Muscle layer of colon (tissue), 2 donors: ENCODE measurements at regions not wholly inside any gene's neighbourhood (a gene's known extent, or its start where the extent isn't known, plus 50 kb on each side); places are given as distances from the start of the nearest gene placed in this dataset.

Experiments
- H3K27ac ChIP-seq: one replicate; pipeline ENCODE4 v1.7.0; 2013; ENCODE audit warnings: low read depth, mild to moderate bottlenecking, low read length, moderate library complexity
- H3K27me3 ChIP-seq, 2 donors: one replicate each; pipeline ENCODE4 v1.7.0; 2013; ENCODE audit warnings: low read length in 2 of 2, mild to moderate bottlenecking in 2 of 2; ENCODE audit not compliant: insufficient read depth in 2 of 2, control insufficient read depth in 1 of 2
- H3K36me3 ChIP-seq: one replicate; pipeline ENCODE4 v1.7.0; 2013; ENCODE audit warnings: mild to moderate bottlenecking, low read length; ENCODE audit not compliant: insufficient read depth
- H3K4me1 ChIP-seq: one replicate; pipeline ENCODE4 v1.7.0; 2013; ENCODE audit warnings: mild to moderate bottlenecking, low read length; ENCODE audit not compliant: insufficient read depth
- H3K4me3 ChIP-seq, 2 donors: one replicate each; pipeline ENCODE4 v1.7.0; 2013; ENCODE audit warnings: low read length in 2 of 2, low read depth in 1 of 2, mild to moderate bottlenecking in 1 of 2, moderate library complexity in 1 of 2
- H3K9ac ChIP-seq: one replicate; pipeline ENCODE4 v1.7.0; 2013; ENCODE audit warnings: low read length
- H3K9me3 ChIP-seq: one replicate; pipeline ENCODE4 v1.7.0; 2013; ENCODE audit warnings: mild to moderate bottlenecking, low read length
- donor health status: abdominal sarcoma.
- donor health status: Adenocarcinoma of cecum.

DNA sequence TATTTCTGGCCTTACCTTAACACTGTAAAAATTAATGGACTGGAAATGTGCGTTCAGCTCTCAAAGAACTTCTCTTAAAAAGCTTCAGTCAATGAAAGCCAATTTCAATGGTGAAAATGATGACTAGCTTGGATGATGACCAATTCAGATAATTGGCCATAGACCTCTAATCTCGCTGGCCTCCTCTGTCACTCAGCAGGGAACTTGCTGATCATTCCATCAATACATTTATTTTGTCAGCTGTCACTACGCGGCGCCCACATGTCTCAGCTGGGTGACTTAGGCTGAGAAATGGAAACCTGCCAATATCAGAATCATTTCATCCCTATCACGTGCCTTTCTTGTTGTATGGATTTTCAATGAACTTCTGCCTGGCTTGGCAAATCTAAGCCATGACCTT is 673.0 kb upstream of the AUTS2 start:
- H3K4me1 ChIP-seq = no peaks in the 10 kb centered on the region
- H3K36me3 ChIP-seq = no peaks in the 10 kb centered on the region
- no peak overlapping the region for H3K9ac ChIP-seq
- H3K4me3 ChIP-seq = no peak overlapping the region
- no peaks in the 10 kb centered on the region for H3K9me3 ChIP-seq
- no peak overlapping the region for H3K27ac ChIP-seq
- H3K27me3 ChIP-seq = no peaks in the 10 kb centered on the region

DNA sequence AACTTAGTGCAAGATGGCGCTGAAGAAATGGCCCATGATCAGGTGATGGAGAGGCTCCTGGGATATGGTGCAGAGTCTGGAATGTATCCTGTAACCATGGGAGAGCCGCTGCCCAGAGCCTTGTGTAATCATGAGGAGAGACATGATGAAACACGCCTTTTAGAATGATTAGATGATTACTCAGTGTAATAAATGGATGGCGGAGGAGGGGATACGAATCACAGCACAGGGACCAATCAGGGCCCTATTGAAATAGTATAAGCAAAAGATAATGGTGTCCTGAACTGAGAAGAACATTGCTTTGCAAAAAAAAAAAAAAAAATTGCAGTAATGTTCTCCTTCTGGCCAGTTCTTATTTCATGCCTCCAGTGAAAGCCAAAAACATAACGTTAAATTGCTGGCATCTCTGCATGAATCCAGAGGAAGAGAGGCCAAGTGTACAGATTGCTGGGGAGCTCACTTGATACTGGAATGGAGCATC is 668.5 kb upstream of the AUTS2 start:
- H3K27me3 ChIP-seq = no peaks in the 10 kb centered on the region
- no peaks in the 10 kb centered on the region for H3K36me3 ChIP-seq
- no peak overlapping the region for H3K4me3 ChIP-seq
- no peak overlapping the region for H3K9ac ChIP-seq
- H3K27ac ChIP-seq = no peak overlapping the region
- no peaks in the 10 kb centered on the region for H3K9me3 ChIP-seq
- H3K4me1 ChIP-seq = no peaks in the 10 kb centered on the region

DNA sequence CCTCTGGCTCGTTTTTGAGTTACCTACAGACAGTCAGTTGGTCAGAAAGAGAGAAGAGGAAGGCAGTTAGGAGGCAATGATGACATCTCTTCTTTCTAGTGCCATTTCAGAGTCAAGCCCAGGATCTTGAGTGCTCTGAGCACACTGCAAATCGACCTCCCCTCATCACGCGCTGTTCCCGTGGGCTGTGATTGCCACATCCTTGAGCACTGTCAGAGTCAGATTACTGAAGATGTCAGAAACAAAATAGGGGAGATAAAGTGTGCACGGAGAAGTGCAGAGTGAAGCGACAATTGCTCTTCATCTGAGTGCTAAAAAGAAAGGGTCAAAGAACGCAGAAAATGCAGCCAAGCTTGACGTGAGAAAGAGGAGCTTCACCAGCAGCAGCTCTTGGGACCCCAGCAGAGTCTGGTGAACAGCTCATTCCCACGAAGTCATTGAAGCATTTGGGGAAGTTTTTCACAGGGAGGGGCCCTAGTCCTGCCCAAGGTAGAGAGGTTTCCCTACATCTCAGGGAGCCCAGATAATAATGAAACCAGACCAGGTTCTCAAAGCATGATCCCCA is 661.7 kb upstream of the AUTS2 start:
- H3K27me3 ChIP-seq = no peaks in the 10 kb centered on the region
- no peak overlapping the region for H3K27ac ChIP-seq
- H3K4me1 ChIP-seq = no peaks in the 10 kb centered on the region
- H3K9ac ChIP-seq = no peak overlapping the region
- no peak overlapping the region for H3K4me3 ChIP-seq
- H3K9me3 ChIP-seq = no peaks in the 10 kb centered on the region
- H3K36me3 ChIP-seq = no peaks in the 10 kb centered on the region

DNA sequence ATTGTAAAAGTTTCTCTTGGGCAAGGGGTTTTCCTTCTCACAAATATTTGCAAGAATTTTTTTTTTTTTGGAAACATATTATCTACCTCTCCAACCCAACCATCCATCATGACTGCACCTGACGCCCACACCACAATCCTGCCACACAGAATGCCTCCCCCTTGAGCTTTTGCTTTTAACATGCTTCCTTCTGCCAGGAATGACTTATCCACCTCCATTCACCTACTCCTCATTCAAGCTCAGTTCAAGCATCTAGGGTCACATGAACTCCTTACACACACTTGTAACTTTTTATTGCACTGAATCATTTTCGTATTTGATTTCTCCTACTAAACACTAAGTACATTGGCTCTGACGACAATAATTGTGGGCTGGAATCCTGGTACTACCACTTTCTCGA is 660.1 kb upstream of the AUTS2 start:
- Histone ChIP-seq H3K27ac (no peak overlapping the region), H3K27me3 (no peaks in the 10 kb centered on the region), H3K9me3 (peaks cover under 1% of the 10 kb centered on the region), H3K9ac (no peak overlapping the region), H3K4me1 (no peaks in the 10 kb centered on the region), H3K4me3 (no peak overlapping the region), H3K36me3 (no peaks in the 10 kb centered on the region)

DNA sequence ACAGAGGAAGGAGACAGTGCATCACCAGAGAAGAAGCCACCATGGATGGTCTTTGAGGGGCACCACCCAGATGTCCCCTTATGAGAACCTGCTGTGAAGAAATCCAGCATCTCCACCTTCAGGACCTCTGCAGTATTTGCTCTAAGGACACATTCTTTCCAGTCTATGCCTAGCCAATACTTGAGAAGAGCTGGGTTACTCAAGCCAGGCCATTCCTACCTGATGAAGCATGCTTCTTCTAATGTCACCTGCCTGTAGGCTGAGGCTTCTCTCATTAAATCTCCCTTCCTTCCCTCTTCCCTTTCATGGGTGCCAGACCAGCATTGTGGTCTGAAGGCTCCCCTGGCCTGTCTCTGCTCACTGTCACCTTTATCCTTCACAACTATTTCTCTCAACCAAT is 654.5 kb upstream of the AUTS2 start:
- no peaks in the 10 kb centered on the region for H3K4me1 ChIP-seq
- no peaks in the 10 kb centered on the region for H3K27me3 ChIP-seq
- no peak overlapping the region for H3K9ac ChIP-seq
- H3K4me3 ChIP-seq = no peak overlapping the region
- no peak overlapping the region for H3K27ac ChIP-seq
- no peaks in the 10 kb centered on the region for H3K36me3 ChIP-seq
- H3K9me3 ChIP-seq = peaks cover 5% of the 10 kb centered on the region

DNA sequence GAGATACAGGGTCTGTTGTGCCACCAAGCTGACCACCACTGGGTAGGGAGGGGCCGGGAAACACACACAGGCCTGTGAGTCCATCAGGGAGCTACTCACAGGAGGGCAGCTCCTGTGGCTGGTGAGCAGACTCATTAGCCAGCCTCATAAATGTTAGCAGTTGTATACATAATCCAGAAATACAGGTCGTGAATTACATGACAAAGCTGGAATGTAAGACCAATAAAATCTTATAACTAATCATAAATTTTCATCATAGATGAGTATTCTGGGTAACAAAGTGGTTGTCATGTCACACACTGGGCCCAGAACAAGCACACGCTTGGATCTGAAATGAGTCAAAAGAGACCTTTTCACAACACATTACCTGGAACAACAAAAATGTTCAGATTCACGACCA is 642.6 kb upstream of the AUTS2 start:
- Histone ChIP-seq H3K9me3 (no peaks in the 10 kb centered on the region), H3K27ac (no peak overlapping the region), H3K36me3 (no peaks in the 10 kb centered on the region), H3K4me3 (no peak overlapping the region), H3K9ac (no peak overlapping the region), H3K27me3 (no peaks in the 10 kb centered on the region), H3K4me1 (no peaks in the 10 kb centered on the region)

DNA sequence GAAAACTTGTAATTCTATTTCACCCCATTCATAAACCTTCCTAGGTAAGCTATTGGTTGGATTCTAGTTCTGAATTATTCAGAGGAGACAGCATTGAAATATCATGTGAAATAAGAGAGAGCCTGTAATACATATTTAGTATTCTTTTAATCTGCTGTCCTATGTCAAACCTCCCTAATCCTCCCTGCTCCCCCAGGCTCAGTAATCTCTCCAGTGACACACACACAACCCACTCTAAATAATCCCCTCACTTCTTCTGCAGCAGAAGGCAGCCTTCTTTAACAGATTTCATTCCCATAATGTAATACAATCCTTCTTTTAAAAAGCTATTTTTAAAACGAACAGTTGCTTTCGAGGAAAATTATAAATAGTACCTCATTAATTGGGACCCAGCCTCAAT is 639.7 kb upstream of the AUTS2 start:
- Histone ChIP-seq H3K9me3 (no peaks in the 10 kb centered on the region), H3K36me3 (no peaks in the 10 kb centered on the region), H3K4me1 (no peaks in the 10 kb centered on the region), H3K9ac (no peak overlapping the region), H3K4me3 (no peak overlapping the region), H3K27ac (no peak overlapping the region), H3K27me3 (no peaks in the 10 kb centered on the region)

DNA sequence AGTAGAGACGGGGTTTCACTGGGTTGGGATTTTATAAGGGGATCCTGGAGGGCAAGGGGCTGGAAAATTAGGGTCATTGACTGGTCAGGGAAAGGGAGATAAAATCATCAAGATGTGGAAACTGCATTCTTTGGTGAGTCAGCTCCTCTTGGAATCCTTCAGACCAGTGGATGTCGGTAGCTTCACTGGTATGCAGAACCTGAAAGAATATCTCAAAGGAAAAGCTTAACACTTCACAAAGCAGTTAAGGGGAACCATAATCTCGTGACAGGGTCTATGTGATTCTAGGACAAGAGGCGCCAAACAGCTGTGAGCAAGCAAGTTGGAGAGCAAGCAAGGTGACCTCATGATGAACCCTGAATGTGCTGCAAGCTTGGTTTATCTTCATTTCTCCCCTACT is 634.7 kb upstream of the AUTS2 start:
- Histone ChIP-seq H3K9ac (no peak overlapping the region), H3K9me3 (no peaks in the 10 kb centered on the region), H3K36me3 (no peaks in the 10 kb centered on the region), H3K4me1 (no peaks in the 10 kb centered on the region), H3K4me3 (no peak overlapping the region), H3K27me3 (no peaks in the 10 kb centered on the region), H3K27ac (no peak overlapping the region)

DNA sequence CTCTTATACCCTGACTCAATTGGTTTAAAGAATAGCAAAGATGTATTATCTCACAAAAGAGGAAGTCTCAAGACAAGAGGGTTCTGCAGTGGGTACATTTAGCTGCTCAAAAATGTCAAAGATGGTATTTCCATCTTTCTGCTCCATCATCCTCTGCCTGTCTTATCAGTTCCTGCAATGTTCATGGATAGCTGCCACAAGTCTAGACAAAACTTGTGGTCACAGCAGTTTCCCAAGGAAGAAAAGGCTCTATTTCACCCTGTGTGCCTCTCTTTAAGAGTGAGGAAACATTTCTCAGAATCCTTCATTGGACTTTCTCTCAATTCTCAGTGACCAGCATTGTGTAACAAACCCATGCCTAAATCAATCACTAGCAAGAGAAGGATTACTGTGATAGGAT is 634.2 kb upstream of the AUTS2 start:
- no peaks in the 10 kb centered on the region for H3K27me3 ChIP-seq
- H3K4me1 ChIP-seq = no peaks in the 10 kb centered on the region
- H3K36me3 ChIP-seq = no peaks in the 10 kb centered on the region
- no peak overlapping the region for H3K9ac ChIP-seq
- no peak overlapping the region for H3K27ac ChIP-seq
- no peak overlapping the region for H3K4me3 ChIP-seq
- no peaks in the 10 kb centered on the region for H3K9me3 ChIP-seq

DNA sequence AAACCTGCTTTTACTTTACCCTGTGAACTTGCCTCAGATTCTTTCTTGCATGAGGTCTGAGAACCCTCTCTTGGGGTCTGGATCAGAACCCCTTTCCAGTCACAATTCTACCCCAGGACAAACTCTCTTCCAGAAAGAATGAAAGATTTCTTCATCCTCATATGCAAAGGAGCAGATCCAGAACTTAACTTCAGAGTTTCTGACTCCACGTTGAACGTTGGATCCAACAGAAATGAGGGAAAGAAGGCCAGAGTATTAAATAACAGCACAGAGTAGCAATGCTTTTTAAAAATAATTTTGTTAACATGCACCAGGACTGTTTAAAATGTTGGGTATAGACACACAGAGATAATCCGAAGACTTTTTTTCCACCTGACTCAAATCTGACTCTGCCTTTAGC is 632.9 kb upstream of the AUTS2 start:
- Histone ChIP-seq H3K9me3 (no peaks in the 10 kb centered on the region), H3K36me3 (no peaks in the 10 kb centered on the region), H3K4me1 (no peaks in the 10 kb centered on the region), H3K27ac (no peak overlapping the region), H3K9ac (no peak overlapping the region), H3K4me3 (no peak overlapping the region), H3K27me3 (no peaks in the 10 kb centered on the region)

DNA sequence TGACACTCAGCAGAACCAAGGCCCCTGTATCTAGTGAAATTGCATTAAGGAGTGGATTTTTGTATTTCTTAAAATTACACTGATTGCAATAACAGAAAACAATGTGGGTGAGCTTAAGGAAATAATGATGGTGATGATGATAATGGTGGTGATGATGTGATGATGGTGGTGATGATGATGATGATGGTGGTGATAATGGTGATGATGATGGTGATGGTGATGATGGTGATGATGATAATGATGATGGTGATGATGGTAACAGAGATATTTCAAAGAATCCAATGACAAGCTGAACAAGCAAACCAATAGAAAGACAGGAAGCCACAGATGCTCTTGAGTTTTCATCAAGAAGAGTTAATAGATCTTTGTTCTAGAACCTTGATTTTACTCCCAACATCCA is 630.7 kb upstream of the AUTS2 start:
- Histone ChIP-seq H3K27ac (no peak overlapping the region), H3K36me3 (no peaks in the 10 kb centered on the region), H3K4me1 (no peaks in the 10 kb centered on the region), H3K9ac (no peak overlapping the region), H3K27me3 (no peaks in the 10 kb centered on the region), H3K4me3 (no peak overlapping the region), H3K9me3 (no peaks in the 10 kb centered on the region)

DNA sequence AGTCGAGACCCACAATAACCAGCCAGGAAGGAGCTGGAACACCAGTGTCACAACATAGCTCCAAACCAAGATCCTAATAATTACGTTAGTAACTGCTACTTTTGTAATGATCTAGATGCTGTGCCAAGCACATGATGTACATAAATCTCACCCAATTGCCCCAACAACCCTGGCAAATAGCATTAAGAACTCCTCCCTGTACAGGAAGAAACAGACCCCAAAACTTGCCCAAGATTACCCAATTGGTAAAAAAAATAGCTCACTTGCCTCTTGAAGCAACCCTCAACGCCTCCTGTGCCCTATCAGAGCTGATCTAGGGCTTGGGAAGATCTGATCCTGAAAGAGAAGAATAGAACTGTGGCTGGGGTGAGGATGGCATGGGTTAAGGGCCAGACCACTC is 628.7 kb upstream of the AUTS2 start:
- H3K4me3 ChIP-seq = no peak overlapping the region
- H3K27me3 ChIP-seq = no peaks in the 10 kb centered on the region
- H3K4me1 ChIP-seq = no peaks in the 10 kb centered on the region
- no peak overlapping the region for H3K9ac ChIP-seq
- no peak overlapping the region for H3K27ac ChIP-seq
- H3K36me3 ChIP-seq = no peaks in the 10 kb centered on the region
- H3K9me3 ChIP-seq = no peaks in the 10 kb centered on the region
